GDM1 (cell line): ENCODE measurements at regions not wholly inside any gene's neighbourhood (a gene's known extent, or its start where the extent isn't known, plus 50 kb on each side); places are given as distances from the start of the nearest gene placed in this dataset.

Experiments
- DNase-seq: peaks from one replicate; lab custom pipeline; 2025; lab: John Stamatoyannopoulos, UW

DNA sequence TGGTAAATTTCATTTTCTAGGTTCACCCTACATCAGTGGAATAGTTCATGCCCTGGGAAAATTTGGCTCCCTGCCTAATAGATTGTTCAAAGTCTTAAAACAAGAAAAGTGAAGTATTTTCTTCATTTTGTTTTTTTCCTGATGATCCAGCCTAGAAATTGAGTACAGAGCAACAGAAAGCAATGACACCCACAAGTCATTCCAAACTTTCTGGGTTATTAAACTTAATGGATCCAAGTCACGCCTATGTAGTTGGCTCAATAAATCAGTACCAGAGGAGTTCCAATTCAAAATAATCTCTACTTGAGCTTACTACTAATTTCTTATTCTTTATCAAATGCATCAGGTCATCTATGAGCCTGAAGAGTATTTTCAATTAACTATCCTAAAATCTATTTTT lies 937.6 kb upstream of the SLIT2 start:
- no peak for DNase-seq

DNA sequence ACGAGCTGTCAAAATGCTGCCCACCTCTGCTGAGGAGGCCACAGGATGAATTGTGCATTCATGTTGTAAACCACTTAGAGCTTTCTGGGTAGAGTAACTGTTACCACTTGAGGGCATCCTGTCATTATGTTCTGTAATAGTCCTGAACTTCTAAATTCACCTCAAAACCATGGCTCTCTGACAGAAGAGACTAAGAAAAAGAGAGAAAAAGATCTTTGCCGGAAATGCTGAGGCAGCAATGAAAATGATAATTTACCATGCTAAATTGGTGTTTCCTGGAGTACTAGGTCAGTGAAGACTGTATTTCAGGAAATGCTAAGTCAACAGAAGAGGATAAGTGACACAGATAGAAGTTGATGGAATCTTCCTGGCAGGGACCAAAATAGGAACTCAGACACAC lies 942.3 kb upstream of the SLIT2 start:
- no peak for DNase-seq

DNA sequence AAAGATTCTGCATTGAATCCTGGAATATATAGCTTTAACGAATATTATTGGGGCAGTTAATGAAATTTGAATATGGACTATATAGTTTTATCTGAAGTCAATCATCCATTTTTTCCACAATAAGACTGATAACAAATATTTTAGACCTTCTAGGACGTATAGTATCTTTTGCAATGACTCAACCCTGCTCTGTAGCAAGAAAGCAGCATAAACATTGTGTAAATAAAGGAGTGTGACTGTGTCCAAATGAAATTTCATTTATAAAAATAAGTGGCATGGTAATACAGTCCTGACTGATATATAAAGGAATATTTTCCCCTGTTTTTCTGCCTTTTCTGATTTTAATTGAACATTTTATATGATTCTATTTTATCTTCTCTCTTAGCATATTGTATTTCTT lies 947.7 kb upstream of the SLIT2 start:
- no peak for DNase-seq

DNA sequence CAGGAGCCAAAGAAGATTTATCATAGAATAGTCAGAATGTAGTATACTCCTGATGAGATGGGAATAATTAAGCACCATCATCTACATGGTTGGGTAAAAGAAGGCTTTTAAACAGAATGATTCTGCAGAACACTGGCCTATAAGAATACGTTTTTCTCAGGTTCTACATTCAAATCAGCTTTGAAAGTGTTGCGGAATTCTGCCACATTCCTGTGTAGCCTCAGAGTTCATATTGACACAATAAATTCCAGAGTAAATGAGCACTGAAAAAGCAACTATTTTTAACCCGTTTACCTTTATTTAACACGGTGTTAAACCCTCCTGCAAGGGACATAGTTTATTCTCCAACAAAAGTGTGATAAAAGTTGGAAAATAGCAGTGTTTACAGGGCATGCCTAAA lies 950.2 kb upstream of the SLIT2 start:
- no peak for DNase-seq

DNA sequence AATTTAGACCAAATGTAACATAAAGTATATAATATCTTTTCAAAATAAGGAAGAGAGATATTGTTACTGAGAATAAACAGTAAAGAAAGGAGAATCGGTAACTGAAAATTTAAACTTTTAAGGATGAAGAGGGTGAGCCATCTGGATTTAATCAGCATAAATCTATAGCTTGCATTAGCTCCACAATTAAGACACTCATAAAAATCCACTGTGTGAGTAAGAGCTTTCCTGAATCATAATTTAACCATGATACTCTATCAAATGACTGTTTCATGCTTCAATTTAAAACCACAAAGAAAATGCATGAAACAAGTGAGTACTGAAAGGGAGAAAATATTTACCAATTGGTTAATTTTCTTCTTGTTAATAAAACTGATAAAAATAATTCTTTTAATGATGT lies 951.5 kb upstream of the SLIT2 start:
- DNase-seq, result no peak

DNA sequence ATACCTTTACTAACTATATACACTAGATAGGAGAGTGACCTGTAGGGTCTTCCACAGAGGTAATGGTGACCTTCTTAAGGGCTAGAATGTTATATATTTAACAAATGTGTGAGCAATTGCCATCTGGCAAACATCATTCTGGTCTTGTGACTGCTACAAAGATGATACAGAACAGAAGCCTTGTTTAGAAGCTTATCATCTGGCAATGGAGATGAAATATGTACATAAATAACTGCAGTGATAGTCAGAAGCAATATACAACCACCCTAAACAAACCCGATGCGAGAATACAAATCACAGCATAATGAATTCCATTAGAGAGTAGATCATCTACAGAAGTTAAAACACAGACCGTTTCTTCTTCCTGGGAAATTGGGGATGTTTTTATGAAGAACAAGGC lies 952.7 kb upstream of the SLIT2 start:
- DNase-seq, result no peak

DNA sequence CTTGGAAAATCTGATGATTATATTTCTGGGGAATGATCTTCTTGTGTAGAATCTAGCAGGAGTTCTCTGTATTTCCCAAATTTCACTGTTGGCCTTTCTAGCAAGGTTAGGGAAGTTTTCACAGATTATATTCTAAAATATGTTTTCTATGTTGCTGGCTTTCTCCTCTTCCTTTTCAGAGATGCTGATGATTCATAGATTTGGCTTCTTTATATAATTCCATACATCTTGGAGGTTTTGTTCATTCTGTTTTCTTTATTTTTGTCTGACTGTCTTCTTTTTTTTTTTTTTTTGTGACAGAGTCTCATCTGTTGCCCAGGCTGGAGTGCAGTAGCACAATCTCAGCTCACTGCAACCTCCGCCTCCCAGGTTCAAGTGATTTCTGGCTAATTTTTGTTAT lies 957.9 kb upstream of the SLIT2 start:
- no peak for DNase-seq

DNA sequence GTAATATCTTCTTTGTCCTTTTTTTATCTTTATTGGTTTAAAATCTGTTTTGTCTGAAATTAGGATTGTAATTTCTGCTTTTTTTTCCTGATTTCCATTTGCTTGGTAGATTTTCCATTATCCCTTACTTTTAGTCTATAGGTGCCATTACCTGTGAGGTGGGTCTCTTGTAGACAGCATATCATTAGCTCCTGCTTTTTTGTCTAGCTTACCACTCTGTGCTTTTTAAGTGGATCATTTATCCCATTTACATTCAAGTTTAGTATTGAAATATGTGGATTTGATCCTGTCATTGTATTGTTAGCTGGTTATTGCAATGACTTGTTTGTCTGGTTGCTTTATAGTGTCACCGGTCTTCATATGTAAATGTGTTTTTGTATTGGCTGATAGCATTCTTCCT lies 958.6 kb upstream of the SLIT2 start:
- DNase-seq, result no peak

DNA sequence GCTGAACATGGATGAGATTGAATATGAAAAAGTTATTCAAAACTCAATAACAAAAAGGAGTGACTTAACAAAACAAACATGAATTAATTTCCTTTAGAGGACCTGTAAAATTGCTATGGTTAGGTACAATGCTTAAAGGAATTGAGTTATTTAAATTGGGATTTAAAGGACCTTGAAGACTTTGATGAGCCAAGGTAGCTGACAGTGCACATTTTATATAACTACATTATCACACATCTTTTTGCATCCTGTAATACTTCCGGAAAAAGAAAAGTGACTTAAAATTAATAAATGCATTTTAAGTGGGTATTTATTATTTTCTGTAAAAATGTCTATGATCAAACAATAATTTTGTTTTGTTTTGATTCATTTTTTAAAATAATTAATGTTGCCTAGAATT lies 964.8 kb upstream of the SLIT2 start:
- DNase-seq, result no peak

DNA sequence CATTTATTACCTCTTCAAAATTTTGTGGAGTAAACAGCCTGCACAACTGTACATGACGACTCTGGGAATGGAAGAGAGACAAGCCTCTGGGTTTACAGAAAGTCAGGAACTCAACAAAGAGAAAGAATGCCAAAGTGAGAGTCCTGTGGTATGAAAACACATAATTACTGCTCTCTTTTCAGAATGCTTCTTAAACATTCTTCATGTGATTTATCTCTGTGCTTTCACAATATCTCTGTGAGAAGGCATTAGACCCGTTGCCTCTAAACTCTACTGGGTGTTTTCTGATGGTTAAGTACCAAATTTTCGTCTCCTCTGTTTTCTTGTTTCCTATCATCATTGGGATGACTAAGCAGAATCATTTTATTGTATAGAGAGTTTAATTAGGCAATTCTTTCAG lies 966.6 kb upstream of the SLIT2 start:
- no peak for DNase-seq

DNA sequence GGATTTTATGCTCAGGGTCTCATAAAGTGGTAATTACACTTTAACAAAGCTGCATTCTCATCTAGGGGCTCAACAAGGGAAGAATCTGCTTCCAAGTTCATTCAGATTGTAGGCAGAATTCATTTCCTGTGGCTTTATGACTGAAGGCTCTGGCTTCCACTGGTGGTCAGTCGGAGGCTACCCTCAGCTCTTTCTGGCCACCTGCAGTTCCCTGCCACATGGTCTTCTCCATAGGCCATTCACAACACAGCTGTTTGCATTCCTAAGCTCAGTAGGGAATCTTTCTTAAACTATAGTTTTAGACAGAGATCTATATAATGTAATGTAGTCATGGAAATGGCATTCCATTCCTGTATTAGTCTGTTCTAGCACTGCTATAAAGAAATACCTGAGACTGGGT lies 973.0 kb upstream of the SLIT2 start:
- DNase-seq, result no peak

DNA sequence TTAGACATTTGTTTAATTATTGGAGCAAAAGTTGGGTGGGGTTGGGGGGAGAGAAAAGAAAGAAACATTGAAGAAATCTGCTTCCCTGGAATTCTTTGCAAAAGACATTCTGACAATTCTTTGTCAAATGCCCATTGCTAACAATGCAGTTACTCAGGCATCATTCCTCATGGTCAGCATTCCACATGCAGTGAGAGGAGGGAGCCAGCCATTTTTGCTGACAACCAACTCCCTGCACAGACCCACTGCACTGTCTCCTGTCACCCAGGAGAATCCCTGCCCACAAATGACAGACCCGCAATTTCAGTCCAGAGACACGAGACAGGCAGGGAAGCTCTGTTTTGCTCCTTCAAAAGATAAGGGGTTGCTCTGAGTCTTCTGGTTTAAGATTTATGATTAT lies 985.1 kb upstream of the SLIT2 start:
- no peak for DNase-seq

DNA sequence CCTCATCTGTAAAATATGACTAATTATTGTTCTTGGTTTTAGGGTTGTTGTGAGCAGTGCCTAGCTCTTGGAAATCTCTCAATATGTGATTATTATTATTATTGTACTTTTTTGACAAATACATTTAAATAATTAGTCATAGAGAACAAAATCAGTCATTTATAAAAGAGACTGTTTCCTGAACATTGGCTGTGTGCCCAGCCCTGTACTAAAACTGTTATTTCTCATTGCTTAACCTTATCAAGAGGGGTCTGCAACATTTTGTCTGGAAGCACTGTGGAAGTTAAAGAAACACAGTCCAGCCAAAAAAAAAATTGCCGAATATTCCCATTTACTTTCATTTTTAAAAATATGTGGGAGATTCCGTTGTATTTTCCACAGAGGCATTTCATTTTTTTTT lies 989.2 kb upstream of the SLIT2 start:
- DNase-seq, result no peak

DNA sequence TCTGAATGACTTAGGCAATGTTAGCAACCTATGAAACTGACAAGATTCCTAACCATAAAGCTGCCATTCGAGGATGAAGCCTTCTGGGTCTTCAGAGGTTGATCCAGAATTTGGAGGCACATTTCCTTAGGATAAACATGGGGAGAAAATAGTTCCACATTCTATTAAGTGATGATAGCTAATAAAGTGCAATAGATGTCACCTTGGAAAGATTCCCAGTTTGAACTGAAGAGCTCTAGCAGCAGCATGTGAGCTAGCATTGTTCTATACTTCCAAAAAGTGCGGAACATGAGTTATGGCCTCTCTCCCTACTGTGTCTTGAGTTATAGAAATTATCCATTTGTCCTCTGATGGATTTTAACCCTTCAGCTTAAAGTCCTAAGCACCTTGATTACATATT lies 991.4 kb upstream of the SLIT2 start:
- DNase-seq, result no peak

DNA sequence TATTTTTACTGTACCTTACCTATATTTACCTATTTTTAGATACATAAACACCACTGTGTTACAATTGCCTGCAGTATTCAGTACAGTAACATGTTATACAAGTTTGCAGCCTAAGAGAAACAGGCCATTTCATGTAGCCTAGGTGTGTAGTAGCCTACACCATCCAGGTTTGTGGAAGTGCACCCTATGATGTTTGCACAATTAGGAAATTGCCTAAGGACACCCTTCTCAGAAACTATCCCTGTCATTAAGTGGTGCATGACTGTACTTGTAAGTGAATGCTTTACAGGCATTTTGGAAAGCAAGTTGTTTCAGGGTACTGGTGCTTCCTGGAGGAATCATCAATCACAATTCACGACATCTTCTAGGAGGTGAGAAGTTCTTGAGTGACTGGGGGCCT lies 991.8 kb upstream of the SLIT2 start:
- DNase-seq, result no peak

DNA sequence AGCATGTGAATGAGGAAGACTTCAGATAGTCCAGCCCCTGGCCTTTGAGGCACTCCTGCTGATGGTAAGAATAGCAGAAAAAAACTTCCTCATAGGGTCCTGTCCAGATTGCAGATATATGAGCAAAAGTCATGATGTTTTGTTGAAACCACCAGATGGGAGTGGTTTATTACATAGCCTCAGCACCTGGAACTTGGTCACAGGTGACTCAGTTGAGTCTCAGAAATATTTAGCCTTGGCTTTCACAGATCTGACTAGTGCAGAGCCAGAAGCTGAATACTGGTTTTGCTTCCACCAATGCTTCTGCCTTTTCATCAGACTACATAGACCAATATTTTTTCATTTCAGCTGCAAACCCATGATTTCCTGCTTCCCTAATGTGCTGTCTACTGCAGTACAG lies 994.9 kb upstream of the SLIT2 start:
- no peak for DNase-seq

DNA sequence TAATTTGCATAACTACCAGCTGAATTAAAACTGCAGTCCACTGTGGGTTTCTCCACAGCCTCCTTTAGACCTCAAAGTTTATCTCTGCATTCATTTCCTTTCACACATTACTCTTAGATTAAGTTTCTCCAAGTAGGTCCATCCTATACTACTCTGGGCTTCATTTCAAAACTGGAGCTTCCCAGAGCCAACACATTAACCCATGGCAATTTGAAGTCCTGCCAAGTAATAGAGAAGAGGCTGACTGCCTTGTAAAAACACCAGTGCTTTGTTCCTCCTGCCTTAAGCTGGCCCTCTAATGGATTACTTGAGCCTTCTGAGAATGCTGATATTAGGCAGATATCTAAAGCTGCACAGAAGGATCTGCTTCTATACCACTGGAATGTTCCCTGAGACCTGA lies 997.2 kb upstream of the SLIT2 start:
- DNase-seq, result no peak

DNA sequence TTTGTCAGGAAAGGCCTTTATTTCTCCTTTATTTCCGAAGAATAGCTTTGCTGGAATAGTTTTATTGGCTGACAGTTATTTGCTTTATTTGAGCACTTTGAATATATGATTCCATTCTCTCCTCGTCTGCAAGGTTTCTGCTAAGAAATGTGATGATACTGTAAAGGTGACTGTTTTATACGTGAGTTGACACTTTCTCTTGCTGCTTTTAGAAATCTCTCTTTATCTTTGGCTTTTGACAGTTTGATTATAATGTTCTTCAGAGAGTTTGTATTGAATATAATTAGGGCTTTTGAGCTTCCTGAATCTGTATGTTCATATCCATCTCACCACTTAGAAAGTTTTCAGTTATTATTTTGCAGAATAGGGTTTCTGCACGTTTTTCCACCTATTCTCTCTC lies 1003.7 kb upstream of the SLIT2 start:
- DNase-seq, result no peak

DNA sequence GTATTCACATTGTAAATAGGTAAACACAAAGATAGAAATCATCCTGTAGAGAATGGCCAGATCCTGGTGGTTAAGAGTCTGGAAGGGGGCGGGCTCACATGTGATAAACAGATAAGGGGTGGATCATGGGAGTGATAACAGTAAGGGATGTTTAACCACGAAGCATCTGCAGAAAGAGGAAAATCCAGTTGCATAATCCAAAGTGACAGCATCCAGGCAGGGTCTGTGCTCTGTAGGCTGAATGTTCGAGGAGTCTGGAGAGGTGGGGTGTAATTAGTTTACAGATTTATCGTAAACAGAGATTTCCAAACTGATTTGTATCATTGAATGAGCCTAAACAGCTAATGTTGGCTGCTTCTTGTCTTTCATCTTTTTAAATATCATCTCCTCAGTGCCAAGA lies 1009.8 kb upstream of the SLIT2 start:
- DNase-seq, result no peak

DNA sequence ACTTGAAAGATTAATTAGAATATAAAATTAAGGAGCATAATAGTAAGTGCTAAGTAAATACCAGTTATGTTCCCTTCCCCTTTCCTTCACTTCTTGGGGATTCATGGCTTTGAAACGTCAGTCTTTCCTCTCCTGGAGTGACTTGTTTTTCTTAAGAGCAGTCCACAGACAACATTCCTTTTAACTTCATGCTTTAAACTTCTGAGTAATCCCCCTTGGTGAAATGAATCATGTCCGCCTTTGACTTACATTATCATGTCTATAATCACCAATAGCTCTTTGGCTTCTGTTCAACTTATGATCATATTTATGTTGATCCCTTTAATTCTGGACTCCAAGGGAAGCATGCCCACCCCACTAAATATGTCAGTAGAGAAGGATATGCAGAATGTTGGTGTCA lies 1012.1 kb upstream of the SLIT2 start:
- DNase-seq, result no peak

DNA sequence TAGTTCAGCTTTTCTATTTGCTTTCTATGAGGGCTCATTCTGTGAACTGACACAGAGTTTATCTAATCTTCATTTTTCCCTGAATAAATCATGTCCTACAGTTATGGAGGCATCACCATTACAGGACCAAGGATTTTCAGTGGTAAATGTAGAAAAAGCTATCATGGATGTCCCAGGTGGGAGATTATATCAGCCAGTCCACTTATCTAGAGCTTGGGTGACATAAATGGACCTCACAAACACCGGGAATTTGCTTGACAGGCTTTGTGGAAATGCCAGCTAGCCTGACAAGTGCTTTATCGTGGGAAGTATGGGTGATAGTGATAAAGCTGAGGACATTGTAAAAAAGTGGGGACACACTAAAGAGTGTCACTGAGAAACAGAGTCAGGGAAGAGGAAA lies 1015.2 kb upstream of the SLIT2 start:
- no peak for DNase-seq

DNA sequence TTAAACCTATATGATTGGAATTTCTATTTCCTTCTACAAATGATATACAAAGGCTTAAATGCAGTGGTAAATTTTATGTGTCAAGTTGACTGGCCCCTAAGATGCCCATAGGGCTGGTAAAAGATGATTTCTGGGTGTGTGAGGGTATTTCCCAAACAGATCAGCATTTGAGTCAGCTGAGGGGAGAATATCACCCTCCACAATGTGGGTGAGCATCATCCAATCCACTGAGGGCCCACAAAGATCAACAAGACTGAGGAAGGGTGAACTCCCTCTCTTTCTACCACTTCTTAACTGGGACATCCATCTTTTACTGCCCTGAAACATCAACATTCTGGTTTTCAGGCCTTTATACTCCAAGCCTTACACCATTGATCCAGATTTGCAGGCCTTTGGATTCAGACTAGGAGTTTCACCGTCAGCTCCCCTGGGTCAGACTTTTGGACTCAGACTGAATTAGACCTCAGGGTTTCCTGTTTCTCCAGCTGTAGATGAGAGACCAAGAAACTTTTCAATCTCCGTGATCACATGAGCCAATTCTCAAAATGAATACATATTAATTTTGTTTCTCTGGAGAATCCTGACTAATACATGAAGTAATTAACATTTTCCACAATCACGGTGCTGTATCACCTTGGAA lies 1020.7 kb upstream of the SLIT2 start:
- DNase-seq, result no peak

DNA sequence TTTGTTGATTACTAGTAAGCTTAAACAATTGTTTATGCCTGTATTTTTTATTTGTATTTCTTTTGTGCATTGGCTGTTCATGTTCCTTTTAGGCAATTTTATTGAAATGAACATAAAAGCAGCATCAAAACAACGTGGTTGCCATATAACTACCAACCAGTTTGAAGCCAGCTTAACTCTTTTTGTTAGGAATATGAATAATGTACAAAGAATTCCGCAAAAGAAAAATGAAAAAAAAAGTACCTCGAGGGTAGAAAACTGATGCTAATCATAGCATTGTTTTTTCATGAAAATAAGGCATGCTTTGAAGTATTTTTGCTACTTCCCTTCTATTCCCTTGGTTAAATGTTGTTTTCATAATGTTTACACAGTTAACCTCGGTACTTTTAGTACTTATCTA lies 1024.0 kb upstream of the SLIT2 start:
- no peak for DNase-seq

DNA sequence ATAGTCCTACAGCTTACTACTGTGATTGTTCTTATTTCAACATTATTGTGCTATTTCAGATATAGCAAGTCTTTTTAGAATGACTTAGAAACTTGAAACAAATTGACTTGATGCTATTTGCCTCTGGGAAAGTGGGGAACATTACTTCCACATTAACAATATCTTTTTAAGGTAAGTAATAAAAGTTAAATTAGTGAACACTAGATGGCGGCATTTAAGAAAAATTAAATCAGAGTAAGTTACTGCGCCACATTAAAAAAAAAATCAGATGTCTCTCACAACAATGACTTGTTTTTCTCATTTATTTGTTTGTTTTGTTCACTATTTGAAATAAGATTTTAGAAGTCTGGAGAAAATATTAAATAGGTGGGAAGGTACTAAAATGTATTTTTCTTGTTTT lies 1026.9 kb upstream of the SLIT2 start:
- DNase-seq, result no peak

DNA sequence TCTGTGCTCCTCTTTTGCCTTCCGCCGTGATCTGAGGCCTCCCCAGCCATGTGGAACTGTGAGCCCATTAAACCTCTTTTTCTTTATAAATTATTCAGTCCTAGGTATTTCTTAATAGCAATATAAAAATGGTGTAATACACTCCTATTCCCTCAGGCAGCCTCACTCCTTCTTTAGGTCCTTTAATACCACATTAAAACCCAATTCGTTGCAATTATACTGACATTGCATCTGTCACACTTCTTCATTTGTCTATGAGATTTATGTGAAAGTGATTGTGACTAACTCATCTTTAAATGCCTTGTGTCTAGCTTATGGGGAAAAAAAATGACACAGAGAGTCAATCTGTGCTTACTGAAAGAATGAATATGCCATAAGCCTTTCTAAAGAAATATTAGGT lies 1035.2 kb upstream of the SLIT2 start:
- DNase-seq, result no peak
